SK-N-MC (cell line): ENCODE measurements at regions not wholly inside any gene's neighbourhood (a gene's known extent, or its start where the extent isn't known, plus 50 kb on each side); places are given as distances from the start of the nearest gene placed in this dataset.

ENCODE experiments used
- EZH2 ChIP-seq: fragments of 200-600 bp; sonication (generic); IDR thresholded peaks from one replicate; pipeline ENCODE4 v1.6.1; 2017; ENCODE audit warnings: antibody characterized with exemption
- POLR2AphosphoS5 ChIP-seq: IDR thresholded peaks from 2 replicates; pipeline ENCODE4 v1.6.1; 2012; ENCODE audit warnings: mild to moderate bottlenecking, low read depth, low read length, borderline replicate concordance

DNA sequence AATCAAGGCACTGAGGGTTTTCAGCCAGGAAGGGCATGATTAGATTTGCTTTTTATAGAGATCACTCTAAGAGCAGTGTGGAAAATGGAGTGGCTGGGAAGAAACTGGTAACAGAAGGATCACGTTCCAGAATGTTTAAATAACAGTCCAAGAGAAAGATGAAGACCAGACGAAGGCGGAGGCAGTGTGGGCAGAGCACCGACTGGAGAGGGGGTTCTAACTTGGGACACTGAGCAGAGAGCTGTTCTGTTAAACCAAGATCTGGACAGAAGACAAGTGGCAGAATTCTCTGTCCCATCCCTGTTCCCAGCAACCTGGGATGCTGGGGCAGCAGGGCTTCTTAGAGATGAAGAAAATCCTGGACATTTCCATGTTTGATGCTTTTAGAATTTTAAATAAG is 249.1 kb upstream of the NR4A3 start:
- no peak for TF ChIP-seq EZH2
- no peak for TF ChIP-seq POLR2AphosphoS5
